Body of pancreas (tissue), 4 donors: ENCODE measurements at regions not wholly inside any gene's neighbourhood (a gene's known extent, or its start where the extent isn't known, plus 50 kb on each side); places are given as distances from the start of the nearest gene placed in this dataset.

Experiments
- POLR2A ChIP-seq, 3 donors: fragments of 450-650 bp; IDR thresholded peaks; one replicate each; pipeline ENCODE4 v1.6.1; 2016; ENCODE audit warnings: antibody characterized with exemption in 3 of 3, mild to moderate bottlenecking in 2 of 3
- TF ChIP-seq, protein P1 (sequence below), 7 experiments: fragments of 450-650 bp in 4 of 7; fragments of 200-600 bp in 3 of 7; sonication (generic) in 3 of 7; IDR thresholded peaks; one replicate each; pipeline ENCODE4 v1.5.1; 2016 to 2019; ENCODE audit warnings: antibody characterized with exemption in 7 of 7

DNA sequence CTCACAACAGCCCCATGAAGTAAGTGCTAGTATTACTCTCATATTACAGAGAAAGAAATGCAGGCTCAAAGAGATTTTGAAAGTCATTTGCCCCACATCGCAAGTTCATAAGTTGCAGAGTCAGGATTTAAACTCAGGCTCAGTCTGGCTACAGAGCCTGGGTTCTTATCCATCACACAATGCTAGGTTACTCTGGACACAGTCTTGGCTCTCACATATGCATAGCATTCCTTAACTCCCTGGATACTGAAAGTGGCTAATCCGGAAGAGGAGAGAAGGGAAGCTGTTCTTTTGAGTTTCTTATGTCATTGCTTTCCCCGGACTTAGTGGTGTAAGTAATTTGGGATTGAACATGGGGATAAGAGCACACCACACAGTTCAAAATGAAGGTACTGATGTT is 357.4 kb upstream of the PLXNA2 start:
- TF ChIP-seq, protein P1, sequence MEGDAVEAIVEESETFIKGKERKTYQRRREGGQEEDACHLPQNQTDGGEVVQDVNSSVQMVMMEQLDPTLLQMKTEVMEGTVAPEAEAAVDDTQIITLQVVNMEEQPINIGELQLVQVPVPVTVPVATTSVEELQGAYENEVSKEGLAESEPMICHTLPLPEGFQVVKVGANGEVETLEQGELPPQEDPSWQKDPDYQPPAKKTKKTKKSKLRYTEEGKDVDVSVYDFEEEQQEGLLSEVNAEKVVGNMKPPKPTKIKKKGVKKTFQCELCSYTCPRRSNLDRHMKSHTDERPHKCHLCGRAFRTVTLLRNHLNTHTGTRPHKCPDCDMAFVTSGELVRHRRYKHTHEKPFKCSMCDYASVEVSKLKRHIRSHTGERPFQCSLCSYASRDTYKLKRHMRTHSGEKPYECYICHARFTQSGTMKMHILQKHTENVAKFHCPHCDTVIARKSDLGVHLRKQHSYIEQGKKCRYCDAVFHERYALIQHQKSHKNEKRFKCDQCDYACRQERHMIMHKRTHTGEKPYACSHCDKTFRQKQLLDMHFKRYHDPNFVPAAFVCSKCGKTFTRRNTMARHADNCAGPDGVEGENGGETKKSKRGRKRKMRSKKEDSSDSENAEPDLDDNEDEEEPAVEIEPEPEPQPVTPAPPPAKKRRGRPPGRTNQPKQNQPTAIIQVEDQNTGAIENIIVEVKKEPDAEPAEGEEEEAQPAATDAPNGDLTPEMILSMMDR (IDR thresholded peaks at IDR 0.05) = no peak
- no peak for TF ChIP-seq POLR2A (IDR thresholded peaks at IDR 0.05)
